ENCODE measurements at regions not wholly inside any gene's neighbourhood (a gene's known extent, or its start where the extent isn't known, plus 50 kb on each side); places are given as distances from the start of the nearest gene placed in this dataset.

DNA sequence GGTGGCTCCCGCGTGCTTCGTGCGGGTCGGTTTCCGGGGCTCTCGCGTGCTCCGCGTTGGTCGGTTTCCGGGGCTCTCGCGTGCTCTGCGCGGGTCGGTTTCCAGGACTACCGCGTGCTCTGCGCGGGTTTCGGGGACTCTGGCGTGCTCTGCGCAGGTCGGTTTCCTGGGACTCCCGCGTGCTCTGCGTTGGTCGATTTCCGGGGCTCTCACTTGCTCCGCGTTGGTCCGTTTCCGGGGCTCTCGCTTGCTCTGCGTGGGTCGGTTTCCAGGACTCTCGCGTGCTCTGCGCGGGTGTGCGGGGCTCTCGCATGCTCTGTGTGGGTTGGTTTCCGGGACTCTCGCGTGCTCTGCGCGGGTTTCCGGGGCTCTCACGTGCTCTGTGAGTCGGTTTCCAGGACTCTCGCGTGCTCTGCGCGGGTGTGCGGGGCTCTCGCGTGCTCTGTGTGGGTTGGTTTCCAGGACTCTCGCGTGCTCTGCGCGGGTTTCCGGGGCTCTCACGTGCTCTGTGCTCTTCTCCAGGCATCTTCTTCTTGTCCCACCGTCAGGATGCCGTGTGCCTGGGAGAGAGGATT is 109.9 kb upstream of the LRPAP1 start:
- no peaks in the 10 kb centered on the region for H3K36me3 ChIP-seq (ENCODE audit: low read depth)
- TF ChIP-seq, protein P1, sequence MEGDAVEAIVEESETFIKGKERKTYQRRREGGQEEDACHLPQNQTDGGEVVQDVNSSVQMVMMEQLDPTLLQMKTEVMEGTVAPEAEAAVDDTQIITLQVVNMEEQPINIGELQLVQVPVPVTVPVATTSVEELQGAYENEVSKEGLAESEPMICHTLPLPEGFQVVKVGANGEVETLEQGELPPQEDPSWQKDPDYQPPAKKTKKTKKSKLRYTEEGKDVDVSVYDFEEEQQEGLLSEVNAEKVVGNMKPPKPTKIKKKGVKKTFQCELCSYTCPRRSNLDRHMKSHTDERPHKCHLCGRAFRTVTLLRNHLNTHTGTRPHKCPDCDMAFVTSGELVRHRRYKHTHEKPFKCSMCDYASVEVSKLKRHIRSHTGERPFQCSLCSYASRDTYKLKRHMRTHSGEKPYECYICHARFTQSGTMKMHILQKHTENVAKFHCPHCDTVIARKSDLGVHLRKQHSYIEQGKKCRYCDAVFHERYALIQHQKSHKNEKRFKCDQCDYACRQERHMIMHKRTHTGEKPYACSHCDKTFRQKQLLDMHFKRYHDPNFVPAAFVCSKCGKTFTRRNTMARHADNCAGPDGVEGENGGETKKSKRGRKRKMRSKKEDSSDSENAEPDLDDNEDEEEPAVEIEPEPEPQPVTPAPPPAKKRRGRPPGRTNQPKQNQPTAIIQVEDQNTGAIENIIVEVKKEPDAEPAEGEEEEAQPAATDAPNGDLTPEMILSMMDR (IDR thresholded peaks at IDR 0.05; ENCODE audit: poor library complexity, severe bottlenecking): no peak

DNA sequence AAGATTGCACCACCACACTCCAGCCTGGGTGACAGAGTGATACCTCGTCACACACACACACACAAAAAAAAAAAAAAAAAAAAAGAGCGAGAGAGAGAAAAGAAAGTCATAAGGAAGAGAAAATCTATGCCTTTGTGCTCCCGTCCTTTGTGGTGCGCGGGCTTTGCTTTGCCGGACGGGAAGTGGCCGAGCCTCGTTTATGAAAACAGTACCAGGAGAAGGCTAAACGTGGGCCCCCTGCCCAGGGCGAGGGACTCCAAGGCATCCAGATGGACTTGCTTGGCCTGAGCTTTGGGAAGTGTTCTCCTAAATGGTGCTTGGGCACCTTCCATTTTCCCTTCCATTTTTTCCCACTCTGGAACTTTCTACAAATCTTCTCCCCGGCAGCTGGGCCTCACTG is 109.3 kb upstream of the LRPAP1 start:
- Histone ChIP-seq H3K27me3 (ENCODE audit: insufficient read depth, poor library complexity, severe bottlenecking) (peaks cover 27% of the 10 kb centered on the region), H3K27ac (ENCODE audit: poor library complexity, severe bottlenecking) (no peak overlapping the region), H3K4me3 (ENCODE audit: severe bottlenecking) (no peak overlapping the region), H3K4me1 (ENCODE audit: insufficient read depth, poor library complexity, severe bottlenecking) (no peaks in the 10 kb centered on the region), H3K9me3 (ENCODE audit: severe bottlenecking) (no peaks in the 10 kb centered on the region), H3K36me3 (ENCODE audit: low read depth) (no peaks in the 10 kb centered on the region)
- DNase-seq (ENCODE audit: low spot score) (no peak), ATAC-seq (ENCODE audit: low read depth) (no peak)
- TF ChIP-seq, protein P1 (IDR thresholded peaks at IDR 0.05; ENCODE audit: poor library complexity, severe bottlenecking): no peak

More for the DNA sequence above, 109.9 kb upstream of the LRPAP1 start:
- Histone ChIP-seq H3K27ac (ENCODE audit: poor library complexity, severe bottlenecking) (no peak overlapping the region), H3K9me3 (ENCODE audit: severe bottlenecking) (no peaks in the 10 kb centered on the region), H3K4me3 (ENCODE audit: severe bottlenecking) (no peak overlapping the region), H3K4me1 (ENCODE audit: insufficient read depth, poor library complexity, severe bottlenecking) (no peaks in the 10 kb centered on the region), H3K27me3 (ENCODE audit: insufficient read depth, poor library complexity, severe bottlenecking) (peaks cover 29% of the 10 kb centered on the region)
- DNase-seq (ENCODE audit: low spot score): no peak
- no peak for ATAC-seq (ENCODE audit: low read depth)

DNA sequence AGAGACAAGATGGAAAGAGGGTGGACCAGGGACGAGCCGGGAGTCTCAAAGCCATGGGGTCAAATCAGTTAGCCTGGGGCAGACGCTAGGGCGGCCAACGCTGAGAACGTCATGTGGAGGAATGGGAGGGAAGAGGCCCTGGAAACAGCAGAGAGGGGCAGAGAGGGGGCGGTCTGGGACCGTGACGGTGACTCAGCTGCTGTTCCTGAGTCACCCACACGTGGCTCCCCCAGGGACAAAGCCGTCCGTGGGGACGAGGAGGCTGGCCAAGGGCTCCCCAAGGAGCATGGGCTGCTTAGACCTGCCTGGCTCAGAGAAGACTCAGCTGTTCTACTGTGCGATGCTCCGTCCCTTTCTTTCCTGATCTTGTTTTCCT is 108.4 kb upstream of the LRPAP1 start:
- peaks cover 25% of the 10 kb centered on the region for H3K27me3 ChIP-seq (ENCODE audit: insufficient read depth, poor library complexity, severe bottlenecking)
- TF ChIP-seq, protein P1 (IDR thresholded peaks at IDR 0.05; ENCODE audit: poor library complexity, severe bottlenecking): no peak
- H3K4me1 ChIP-seq (ENCODE audit: insufficient read depth, poor library complexity, severe bottlenecking): no peaks in the 10 kb centered on the region
- no peaks in the 10 kb centered on the region for H3K9me3 ChIP-seq (ENCODE audit: severe bottlenecking)
- DNase-seq (ENCODE audit: low spot score) (no peak), ATAC-seq (ENCODE audit: low read depth) (no peak)
- H3K4me3 ChIP-seq (ENCODE audit: severe bottlenecking): no peak overlapping the region
- H3K27ac ChIP-seq (ENCODE audit: poor library complexity, severe bottlenecking): no peak overlapping the region
- no peaks in the 10 kb centered on the region for H3K36me3 ChIP-seq (ENCODE audit: low read depth)

DNA sequence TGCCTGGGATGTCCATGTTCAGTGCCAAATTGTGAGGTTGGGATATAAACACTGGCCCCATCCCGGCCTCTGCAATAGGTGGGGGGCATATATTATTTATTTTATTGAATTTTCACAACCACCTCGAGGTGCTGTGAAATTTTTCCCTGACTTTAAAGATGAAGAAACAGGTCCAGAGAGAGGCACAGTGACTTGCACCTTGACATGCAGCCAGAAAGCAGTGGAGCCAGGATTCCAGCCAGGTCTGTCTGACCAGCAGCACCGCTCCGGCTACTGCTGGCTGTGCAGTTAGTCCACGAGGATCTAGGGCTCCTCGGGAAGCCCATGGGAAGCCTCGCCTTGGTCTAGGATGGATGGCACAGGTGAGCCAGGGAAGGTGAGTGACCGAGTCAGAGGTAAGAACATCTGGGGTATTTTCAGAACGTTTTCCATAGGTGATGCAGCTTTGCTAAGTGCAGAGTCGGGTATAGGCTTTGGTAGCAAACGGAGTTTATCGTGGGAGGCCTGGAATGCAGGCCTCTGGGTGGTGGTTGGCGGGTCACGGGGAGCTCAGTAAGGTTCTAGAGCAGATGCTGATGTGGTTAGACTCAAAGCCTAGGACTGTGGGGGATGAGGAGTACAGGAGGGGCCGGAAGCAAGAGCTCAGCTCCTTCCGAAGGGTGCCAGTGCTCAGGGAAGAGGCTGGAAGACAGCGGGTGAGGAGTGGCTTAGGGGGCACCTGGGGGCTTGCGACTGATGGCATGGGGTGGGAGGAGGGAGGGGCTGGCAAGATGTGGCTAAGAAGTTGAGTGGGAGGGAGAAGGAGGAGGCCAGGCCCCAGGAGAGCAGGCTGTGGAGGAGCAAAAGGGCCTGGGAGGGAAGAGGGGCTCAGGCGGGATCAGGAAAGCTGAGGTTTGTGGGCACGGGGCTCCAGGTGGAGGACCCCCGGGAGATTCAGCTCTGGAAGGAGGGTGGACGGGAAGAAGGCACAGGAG is 107.7 kb upstream of the LRPAP1 start:
- TF ChIP-seq, protein P1 (IDR thresholded peaks at IDR 0.05; ENCODE audit: poor library complexity, severe bottlenecking): no peak
- H3K36me3 ChIP-seq (ENCODE audit: low read depth): no peaks in the 10 kb centered on the region
- DNase-seq (ENCODE audit: low spot score): no peak
- H3K4me1 ChIP-seq (ENCODE audit: insufficient read depth, poor library complexity, severe bottlenecking): no peaks in the 10 kb centered on the region
- H3K27me3 ChIP-seq (ENCODE audit: insufficient read depth, poor library complexity, severe bottlenecking): peaks cover 21% of the 10 kb centered on the region
- H3K9me3 ChIP-seq (ENCODE audit: severe bottlenecking): no peaks in the 10 kb centered on the region
- no peak for ATAC-seq (ENCODE audit: low read depth)
- H3K4me3 ChIP-seq (ENCODE audit: severe bottlenecking): no peak overlapping the region
- H3K27ac ChIP-seq (ENCODE audit: poor library complexity, severe bottlenecking): no peak overlapping the region
